Fibroblast of skin of left quadriceps (primary cell): ENCODE measurements at regions not wholly inside any gene's neighbourhood (a gene's known extent, or its start where the extent isn't known, plus 50 kb on each side); places are given as distances from the start of the nearest gene placed in this dataset.
"Not testable (repeated sequence)": the region's sequence is repeated elsewhere in the genome, so short reads cannot be mapped to it uniquely, and the experiment has no call there.

Source experiments
- DNase-seq, 2 experiments: peaks; one replicate each; pipeline ENCODE4 v3.0.0-alpha.2; 2013; ENCODE audit warnings: low read depth in 2 of 2

DNA sequence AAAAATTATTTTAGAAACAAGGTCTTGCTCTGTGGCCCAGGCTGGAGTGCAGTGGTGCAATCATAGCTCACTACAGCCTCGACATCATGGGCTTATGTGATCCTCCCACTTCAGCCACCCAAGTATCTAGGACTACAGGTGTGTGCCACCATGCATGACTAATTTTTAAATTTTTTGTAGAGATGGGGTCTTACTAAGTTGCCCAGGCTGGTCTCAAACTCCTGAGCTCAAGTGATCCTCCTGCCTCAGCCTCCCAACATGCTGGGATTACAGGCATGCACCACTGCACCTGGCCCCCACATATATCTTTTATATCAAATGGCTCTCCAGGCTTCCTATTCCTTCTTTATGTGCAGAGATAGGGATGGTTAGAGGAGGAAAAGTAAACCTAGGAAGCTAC, 91.2 kb upstream of the SVIL start:
- DNase-seq = not testable (repeated sequence)

DNA sequence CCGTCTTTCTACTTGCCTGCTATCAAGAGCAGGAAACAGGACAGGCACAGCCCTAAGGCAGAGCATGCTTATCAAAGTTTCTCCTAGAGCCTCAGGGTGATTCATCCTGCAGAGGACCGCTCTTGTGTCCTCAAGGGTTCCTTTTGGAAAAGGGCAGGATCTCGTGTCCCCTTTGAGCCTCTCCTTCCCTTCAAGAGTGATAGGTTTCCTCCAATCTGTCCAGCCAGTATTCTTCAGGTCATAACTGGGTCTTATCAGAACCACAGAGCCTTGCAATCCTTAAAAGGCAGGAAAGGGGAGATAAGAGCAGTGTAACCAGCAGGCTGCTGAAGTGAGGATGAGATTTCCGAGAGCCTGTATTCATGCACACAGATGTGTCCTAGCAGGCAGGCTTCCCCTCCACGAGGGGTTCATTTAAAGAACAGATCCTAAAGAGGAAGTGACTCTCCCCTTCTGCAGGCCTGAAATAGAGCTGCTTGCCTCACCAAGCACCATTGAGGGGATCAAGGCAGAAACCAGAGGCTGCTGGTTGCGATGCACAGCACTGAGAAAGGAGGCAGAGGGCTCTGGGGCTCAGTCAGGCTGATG, 90.5 kb upstream of the SVIL start:
- no peak for DNase-seq

DNA sequence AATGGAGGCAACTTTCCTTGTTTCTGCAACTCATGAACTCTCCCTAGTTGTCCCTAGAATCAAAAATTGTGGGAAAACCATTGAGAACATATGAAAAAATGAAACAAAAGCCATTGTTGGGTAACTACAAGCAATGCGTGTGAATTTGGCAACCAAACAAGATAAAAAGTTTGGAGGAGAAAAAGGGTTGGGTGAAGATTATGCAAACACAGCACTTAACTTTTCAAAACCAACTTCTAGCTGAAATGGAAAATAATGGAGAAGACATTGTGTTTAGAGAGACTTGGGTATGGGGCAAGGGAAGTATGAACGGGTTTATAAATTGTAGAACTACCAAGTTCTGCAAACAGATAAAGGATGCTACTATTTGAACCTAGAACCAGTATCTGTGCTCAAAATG, 89.0 kb upstream of the SVIL start:
- DNase-seq = no peak

DNA sequence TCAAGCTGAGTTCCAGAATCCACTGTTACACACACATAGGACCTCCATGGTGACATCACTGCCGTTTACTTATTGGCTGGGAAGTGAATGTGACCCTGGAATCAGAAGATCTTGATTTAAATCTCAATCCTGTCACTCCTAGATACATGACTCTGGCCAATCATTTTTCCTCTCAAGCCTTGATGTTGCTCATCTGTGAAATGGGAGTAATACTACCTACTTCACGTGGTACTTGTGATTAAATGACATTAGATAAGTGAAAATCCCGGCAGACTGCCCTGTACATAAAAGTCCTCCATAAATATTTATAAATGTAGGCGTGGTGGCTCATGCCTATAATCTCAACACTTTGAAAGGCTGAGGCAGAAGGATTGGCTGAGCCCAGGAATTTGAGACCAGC, 88.0 kb upstream of the SVIL start:
- no peak for DNase-seq

DNA sequence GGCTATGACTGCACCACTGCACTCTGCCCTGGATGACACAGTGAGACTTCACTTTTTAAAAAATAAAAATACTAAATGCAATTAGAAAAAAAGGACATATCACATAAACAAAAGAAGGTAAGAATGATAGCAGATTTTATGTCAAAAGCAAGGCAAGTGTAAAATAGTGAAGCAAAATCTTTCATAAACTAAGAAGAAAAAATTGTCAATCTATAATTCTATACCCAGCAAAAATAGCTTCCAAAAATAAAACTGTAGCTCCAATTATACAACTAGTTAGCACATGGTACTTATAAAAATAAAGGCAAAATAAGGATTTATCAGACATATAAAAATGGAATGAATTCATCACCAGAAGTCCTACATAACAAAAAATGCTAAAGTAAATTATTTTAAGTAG, 85.4 kb upstream of the SVIL start:
- DNase-seq = no peak

DNA sequence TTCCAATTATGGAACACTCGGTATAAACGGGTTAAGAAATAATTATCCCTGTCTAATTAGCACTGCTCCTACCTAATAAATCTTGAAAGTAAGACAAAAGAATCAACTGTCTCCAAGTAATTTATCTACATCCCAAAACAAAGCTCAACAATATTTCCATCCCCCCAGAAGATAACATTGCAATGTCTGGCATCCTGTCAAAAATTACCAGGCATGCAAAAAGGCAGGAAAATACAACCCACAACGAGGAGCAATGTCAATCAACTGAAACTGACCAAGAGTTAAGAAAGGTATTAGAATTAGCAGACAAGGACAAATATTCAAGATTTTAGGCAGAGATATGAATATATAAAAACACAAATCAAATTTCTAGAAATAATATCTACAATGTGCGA, 84.5 kb upstream of the SVIL start:
- no peak for DNase-seq

DNA sequence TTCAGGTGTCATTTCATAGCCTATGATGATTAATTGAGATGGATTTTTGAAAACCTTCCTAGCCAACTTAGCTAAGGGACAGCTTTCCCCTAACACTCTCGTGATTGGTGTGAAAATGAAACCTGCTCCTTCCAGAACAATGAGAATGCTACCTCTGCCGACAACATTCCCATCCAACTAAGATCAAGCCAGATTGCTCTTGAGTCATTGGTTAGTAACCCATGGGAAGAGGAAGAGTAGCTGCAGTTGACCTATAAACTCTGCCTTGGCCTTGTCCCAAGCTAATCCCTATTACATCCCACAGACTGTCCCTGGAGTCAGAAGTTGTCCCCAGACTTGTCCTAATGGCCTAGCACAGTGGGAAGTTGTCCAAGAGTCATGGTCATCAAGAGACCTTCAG, 80.5 kb upstream of the SVIL start:
- no peak for DNase-seq

DNA sequence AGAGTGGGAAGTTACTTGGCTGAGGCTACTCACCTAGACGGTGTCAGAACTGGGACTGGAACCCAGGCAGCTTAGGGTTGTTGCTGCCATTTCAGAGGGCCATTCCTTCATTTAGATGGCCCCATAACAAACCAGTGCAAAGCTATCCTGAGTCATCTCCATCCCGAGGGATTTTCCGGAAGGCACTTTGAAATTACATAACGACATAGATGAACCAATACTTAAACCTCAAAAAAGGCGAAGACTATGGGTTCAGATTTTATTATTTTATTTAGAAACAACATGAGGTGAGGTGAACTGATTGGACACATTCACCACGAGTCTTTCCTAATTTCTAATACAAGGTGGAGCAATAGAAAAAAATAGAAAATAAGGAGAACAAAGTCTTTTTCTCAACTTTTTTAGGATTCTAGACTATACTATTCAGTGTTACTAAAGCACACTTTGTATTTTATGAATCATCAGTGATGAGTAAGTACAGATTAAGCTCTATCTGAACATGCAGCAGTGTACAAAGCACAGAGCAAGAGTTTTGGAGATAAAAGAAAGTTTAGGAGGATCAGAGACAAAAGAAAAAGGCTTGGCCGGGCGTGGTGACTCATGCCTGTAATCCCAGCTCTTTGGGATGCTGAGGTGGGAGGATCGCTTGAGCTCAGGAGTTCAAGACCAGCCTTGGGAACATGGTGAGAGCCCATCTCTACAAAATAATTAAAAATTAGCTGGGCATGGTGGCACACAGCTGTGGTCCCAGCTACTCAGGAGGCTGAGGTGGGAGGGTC, 79.5 kb upstream of the SVIL start:
- DNase-seq = peak; percentile 62 to 68

DNA sequence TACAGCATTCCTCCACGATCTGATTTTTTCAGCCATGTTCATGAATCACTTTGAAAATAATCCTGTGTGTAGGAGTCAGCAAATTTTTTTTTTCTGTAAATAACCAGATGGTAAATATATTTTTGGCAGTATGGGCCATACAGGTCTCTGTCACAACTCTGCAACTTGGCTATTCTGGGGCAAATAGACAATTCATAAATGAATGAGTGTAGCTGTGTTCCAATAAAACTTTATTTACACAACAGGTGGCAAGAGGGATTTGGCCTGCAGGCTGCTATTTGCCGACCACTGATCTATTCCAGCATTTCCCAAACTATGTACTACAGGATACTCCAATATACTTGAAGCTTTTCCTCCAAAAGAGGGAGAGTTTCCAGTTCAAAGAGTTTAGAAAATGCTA, 78.7 kb upstream of the SVIL start:
- no peak for DNase-seq

DNA sequence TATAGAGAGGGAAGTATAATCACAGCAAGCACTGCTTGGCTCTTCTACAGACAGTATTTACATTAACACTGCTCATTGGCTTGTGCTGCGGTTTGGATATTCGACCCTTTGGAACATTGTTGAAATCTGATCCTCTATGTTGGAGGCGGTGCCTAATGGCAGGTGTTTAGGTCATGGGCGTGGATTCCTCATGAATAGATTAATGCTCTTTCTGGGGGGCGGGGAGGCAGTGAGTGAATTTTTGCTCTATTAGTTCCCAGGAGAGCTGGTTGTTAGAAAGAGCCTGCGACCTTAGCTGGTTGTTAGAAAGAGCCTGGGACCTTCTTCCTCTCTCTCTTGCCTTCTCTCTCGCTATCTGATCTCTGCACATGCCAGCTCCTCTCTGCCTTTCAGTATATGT, 77.3 kb upstream of the SVIL start:
- DNase-seq = no peak

DNA sequence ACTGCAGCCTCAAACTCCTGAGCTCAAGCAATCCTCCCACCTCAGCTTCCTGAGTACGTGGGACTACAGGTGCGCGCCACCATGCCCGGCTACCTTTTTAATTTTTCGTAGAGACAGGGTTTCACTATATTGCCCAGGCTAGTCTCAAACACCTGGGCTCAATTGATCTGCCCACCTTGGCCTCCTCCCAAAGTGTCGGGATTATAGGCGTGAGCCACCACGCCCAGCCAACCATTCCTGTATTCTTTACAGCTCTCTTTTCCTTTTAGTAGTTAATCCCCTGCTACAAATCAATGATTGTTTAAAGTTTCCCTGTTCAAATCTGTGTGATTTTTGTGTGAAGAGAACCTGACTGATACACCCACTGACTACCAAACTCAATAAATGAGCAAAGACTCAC, 75.4 kb upstream of the SVIL start:
- no peak for DNase-seq

DNA sequence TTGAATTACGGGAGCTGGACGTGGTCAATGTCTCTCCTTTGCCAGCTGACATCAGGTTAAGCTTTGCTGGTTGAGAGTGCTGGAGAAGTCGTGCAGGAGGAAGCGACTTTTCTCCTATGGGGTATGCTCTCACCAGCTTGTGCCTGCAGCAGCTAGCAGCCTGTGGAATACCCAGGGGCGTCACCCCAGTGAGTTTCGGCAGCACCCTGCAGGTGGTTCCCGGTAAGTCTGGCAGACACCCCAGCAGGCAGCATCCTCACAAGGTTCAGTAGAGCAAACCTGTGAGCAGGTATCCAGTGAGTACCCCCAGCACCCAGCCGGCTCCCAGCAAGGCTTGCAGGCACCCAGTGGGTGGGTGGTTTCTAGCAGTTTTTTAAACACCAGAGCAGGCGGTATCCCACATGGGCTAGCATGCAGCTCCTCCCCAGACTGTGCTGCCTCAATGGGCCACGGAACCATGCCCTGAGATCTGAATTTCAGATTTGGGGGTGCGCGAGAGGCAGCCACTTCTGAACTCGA, 74.8 kb upstream of the SVIL start:
- no peak for DNase-seq

DNA sequence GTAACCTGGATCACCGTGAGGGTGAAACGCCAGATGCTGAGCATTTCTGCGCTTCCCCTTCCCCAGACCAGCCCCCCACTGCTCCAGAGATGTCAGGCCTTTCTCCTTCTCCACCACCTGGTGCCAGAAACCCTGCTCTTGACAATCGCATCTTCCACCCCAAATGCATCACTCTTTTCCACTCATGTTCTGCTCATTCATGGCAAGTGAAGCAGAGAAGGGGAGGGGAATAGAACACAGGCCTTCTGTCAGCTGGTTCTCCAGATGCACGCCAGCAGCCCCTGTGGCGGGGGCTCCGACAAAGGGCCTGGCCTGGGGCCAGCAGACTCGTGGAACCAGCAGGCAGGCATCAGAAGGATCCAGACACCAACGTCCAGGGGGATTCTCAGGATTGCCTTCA, 68.5 kb upstream of the SVIL start:
- DNase-seq = no peak

DNA sequence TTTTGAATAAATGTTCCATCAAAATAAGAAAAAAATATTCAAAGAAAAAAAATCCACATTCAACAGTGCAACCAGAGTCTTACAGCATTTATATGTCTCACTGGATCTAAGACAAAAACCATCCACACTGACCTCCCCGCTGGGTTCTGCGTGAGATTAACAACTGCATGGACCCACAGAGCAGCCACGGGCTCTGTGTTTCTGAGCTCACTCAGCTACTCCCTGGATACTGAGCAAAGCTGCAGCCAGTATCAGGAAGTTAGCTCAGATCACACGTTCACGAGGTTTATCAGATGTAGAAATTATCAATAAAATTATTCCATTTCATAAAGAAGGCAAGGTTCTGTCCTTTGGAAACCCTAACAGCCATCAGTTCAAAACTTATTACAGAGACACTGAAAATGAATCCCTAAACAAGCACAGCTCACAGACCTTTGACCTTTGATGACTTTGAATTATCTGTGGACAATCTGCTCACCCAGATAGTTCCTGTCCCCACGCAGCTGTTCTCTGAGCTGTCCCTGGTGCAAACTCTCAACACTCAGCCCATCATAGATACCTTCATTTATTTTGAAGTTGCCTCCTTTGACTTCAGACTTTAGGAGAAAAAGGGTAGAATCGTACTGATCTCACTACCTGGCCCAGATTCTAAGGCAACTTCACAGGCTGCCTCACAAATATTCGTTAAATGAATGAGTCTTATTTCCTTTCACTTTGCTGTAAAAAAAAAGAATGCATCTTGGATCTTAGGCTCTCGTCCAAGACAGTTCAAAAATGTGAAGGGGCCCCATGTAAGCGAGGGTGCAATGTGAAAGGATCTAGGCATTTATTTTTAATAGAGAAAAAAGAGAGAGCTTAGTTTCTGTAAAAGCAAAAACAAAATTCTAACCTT, 67.7 kb upstream of the SVIL start:
- DNase-seq = peak in 1 of 2 experiments; percentile 16

DNA sequence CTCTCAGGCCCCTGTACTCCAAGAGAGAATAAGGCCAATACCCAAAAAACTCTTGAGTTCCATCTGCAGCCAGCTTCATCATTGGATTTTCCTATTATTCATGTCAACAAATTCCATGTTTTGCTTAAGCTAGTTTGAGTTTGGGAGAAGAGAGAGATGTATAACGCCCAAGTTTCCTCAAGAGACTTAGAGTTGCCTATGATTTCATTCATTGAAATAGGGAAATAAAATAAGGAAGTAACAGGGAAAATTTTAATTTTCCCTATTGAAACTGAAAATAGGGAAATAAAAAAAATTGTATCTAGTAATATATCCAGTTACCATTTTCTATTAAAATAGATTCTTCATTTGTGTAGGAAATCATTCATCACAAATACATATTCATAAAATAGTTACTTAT, 66.5 kb upstream of the SVIL start:
- no peak for DNase-seq

DNA sequence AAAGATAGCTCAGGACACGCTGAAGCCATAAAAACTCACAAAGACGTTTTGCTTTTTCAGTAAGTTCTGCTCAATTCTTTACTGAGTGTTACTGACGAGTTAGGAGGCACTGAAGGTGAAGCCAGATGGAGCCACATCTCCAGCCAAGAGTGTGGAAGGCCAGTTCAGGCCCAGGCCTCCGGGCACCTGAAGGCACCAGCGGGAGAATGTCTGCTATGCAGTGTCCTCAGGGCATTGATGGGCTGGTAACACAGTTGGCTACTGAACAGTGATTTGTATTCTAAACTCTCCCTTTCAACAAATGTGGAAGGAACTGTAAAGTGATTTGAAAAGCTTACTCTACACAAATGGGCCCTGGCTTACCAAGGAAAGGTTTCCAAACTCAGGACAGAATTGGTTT, 64.8 kb upstream of the SVIL start:
- no peak for DNase-seq

DNA sequence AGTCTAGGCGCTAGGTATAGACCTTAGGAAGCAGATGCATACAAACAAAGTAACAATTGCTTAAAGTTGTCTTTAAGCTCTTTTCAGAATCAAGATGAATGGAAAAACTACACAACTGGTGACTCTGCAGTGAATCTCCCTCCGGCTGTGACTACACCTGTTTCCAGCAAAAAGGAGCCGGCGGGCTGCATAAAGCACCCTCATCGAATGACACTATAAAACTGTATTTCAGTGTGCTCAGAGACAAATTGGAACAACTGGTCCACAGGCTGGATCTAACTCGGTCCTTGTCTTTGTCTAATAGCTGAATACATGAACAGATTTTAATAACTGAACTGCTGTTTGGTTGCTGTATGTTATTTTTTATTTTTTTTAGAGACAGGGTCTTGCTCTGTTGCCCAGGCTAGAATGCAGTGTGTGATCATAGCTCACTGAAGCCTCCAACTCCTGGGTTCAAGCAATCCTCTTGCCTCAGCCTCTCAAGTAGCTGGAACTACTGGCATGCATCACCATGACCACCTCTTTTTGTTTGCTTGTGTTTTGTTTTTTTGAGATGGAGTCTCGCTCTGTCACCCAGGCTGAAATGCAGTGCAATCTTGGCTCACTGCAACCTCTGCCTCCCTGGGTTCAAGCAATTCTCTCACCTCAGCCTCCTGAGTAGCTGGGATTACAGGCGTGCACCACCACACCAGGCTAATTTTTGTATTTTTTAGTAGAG, 64.2 kb upstream of the SVIL start:
- DNase-seq = no peak

DNA sequence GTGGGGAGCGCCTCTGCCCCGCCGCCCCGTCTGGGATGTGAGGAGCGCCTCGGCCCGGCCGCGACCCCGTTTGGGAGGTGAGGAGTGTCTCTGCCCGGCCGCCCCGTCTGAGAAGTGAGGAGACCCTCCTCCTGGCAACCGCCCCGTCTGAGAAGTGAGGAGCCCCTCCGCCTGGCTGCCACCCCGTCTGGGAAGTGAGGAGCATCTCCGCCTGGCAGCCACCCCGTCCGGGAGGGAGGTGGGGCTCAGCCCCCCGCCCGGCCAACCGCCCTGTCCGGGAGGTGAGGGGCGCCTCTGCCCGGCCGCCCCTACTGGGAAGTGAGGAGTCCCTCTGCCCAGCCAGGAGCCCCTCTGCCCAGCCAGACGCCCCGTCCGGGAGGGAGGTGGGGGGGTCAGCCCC, 61.8 kb upstream of the SVIL start:
- not testable (repeated sequence) for DNase-seq

DNA sequence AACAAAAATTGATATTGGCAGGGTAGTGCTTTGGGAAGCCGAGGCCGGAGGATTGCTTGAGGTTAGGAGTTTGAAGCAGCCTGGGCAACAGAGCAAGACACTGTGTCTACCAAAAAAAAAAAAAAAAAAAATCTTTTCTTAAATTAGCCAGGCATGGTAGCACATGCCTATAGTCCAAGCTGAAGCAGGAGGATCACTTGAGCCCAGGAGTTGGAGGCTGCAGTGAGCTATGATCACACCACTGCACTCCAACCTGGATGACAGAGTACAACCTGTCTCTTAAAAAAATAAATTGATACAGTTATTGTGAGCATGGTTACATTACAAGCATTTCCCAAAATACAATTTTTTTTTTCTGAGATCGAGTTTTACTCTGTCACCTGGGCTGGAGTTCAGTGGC, 59.4 kb upstream of the SVIL start:
- no peak for DNase-seq

DNA sequence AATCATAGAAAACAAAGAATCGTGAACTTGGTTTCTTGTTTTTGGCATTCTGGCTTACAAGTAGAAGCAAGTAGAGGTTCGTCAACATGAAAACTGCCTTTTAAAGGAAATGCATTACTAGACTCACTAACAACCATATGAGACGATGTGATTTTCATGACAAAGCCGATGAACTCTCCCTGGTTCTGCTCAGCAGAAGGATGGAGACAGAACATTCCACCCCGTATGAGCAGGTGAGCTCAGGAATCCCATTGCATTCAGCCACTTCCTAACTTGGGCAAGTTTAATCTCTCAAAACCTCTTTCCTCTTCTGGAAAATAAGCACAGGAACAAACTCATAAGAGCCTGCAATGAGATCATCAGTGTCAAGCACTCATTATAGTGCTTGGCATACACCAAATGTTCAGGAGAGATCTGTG, 57.4 kb upstream of the SVIL start:
- no peak for DNase-seq

DNA sequence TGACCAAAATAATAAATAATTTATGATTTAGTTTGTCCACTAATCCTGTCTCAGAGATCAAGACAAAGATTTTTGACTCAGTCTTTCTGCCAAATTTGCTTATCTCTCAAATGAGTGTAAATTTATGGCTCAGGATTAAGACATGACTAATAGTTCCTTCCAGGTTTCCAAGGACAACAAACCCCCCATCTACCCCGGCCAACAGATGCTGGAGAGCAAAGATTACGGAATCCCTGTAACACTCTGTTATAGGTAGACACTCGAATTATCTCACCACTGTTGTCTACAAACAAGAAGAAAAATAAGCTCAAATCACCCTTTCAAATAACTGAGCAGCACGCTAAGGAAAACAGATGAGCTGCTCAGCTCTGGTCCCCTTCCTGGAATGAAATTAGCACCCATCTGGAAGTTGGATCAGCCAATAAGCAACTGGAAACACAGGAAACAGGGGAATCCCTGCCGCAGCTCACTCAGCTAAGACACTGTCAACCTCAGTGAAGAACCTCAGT, 56.8 kb upstream of the SVIL start:
- peak in 1 of 2 experiments; percentile 13 for DNase-seq

DNA sequence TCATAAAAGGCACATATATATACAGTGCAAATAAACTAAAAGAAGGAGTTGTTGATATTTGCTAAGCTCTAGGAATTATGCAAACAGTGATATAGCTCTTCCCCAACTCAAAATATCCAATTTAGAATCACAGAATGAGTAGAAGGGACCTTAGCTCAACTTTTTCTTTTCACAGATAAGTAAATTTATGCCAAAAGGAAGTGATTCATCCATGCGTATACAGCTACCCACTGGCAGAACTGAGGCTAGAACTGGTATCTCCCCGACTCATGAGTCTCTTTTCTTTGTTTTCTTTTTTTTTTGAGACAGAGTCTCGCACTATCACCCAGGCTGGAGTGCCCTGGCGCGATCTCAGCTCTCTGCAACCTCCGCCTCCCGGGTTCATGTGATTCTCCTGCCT, 54.2 kb upstream of the SVIL start:
- peak in 1 of 2 experiments; percentile 6 for DNase-seq
